A549 (cell line): ENCODE measurements at regions not wholly inside any gene's neighbourhood (a gene's known extent, or its start where the extent isn't known, plus 50 kb on each side); places are given as distances from the start of the nearest gene placed in this dataset.
"Not testable (repeated sequence)": the region's sequence is repeated elsewhere in the genome, so short reads cannot be mapped to it uniquely, and the experiment has no call there.

Experiments used
- CTCF ChIP-seq: fragments of >200 bp; sonication (Bioruptor Twin); formaldehyde crosslinking; IDR thresholded peaks from 3 replicates; pipeline ENCODE4 v1.5.1; 2016
- GATA3 ChIP-seq: IDR thresholded peaks from 2 replicates; pipeline ENCODE4 v1.6.1; 2012; ENCODE audit warnings: borderline replicate concordance
- HOXA7 ChIP-seq: fragments of 250-450 bp; sonication (Bioruptor Pico); IDR thresholded peaks from 2 replicates; pipeline ENCODE4 v1.5.0; 2020; ENCODE audit warnings: mild to moderate bottlenecking, moderate library complexity
- JUNB ChIP-seq: fragments of >200 bp; sonication (Bioruptor Twin); formaldehyde crosslinking; IDR thresholded peaks from 2 replicates; pipeline ENCODE4 v1.6.1; 2016
- MAX ChIP-seq: IDR thresholded peaks from 2 replicates; pipeline ENCODE4 v1.6.1; 2012
- POLR2A ChIP-seq: IDR thresholded peaks from 2 replicates; pipeline ENCODE4 v1.6.1; 2012; ENCODE audit warnings: mild to moderate bottlenecking, low read length
- POLR2AphosphoS2 ChIP-seq: conservative IDR thresholded peaks from 2 replicates; pipeline ENCODE4 v1.6.1; 2012; ENCODE audit warnings: low read length, improper control_type of control experiment, inconsistent platforms
- USF2 ChIP-seq: fragments of 450-650 bp; IDR thresholded peaks from 2 replicates; pipeline ENCODE4 v1.6.1; 2014; ENCODE audit warnings: antibody characterized with exemption

- not testable (repeated sequence) for TF ChIP-seq POLR2AphosphoS2; JUNB; CTCF; USF2; POLR2A; GATA3; HOXA7 (CRISPR knock-in tag); MAX
Observed at GRCh38 chr21:6464419-6464818, 4057.0 kb upstream of the TPTE start.
